IMR-90 (cell line): ENCODE measurements at regions not wholly inside any gene's neighbourhood (a gene's known extent, or its start where the extent isn't known, plus 50 kb on each side); places are given as distances from the start of the nearest gene placed in this dataset.

ENCODE experiments used
- CTCF ChIP-seq: conservative IDR thresholded peaks from 2 replicates; pipeline ENCODE4 v1.5.1; 2012; ENCODE audit warnings: mild to moderate bottlenecking, low read depth, low read length, improper control_type of control experiment
- POLR2A ChIP-seq: IDR thresholded peaks from 2 replicates; pipeline ENCODE4 v1.6.1; 2012; ENCODE audit warnings: mild to moderate bottlenecking, low read depth, low read length

- TF ChIP-seq CTCF (no peak), POLR2A (no peak)
These were observed 151.5 kb upstream of the SMC2 start for GRCh38 chr9:103942651-103943050.
